ENCODE measurements at regions not wholly inside any gene's neighbourhood (a gene's known extent, or its start where the extent isn't known, plus 50 kb on each side); places are given as distances from the start of the nearest gene placed in this dataset.
"Not testable (repeated sequence)": the region's sequence is repeated elsewhere in the genome, so short reads cannot be mapped to it uniquely, and the experiment has no call there.

DNA sequence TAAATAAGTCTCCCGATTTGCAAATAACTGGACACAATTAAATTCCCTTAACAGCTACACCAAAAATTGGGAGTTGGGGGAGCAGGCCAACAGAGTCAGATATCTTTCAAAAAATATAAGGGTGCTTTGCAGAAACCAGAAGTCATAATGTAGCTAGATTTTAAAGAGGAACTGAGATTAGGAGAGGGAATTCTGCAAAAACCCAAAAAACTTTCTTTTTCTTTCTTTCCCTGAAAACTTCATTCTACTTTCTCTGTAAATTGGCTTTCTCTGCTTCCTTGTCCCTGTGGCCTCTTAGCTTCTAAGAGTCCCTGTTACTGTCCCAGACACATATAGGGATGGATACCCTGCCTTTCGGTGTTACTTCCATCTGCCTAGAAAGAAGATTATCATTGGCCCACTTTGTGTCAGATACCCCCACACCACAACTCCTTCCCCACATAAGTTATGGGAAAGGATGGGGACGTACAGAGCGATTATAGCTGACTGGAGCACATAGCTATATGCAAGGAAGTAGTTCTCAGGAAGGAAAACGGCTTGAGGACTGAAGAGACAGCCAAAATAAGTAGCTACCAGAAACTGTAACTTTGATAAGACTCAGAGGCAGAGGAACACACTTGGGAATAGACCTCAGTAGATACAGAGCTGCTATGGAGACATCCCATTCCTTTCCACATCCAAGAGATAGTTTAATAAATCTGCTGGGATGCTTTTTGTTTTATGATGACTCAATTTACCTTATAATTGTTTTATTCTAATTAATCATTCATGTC is 129.1 kb upstream of the TGFBR2 start:
- H3K27me3 ChIP-seq (ENCODE audit: control insufficient read depth, insufficient read depth, low read length, poor library complexity, severe bottlenecking) = no peaks in the 10 kb centered on the region
- H3K4me3 ChIP-seq (ENCODE audit: low read length) = no peak overlapping the region
- H3K4me1 ChIP-seq (ENCODE audit: control insufficient read depth, insufficient read depth, low read length) = no peaks in the 10 kb centered on the region
- H3K27ac Mint-ChIP-seq = no peak overlapping the region
- H3K4me3 Mint-ChIP-seq = no peak overlapping the region
- no peaks in the 10 kb centered on the region for H3K27me3 Mint-ChIP-seq (ENCODE audit: insufficient read depth)
- no peak for DNase-seq
- H3K4me1 Mint-ChIP-seq = peaks cover 15% of the 10 kb centered on the region
- peaks cover 5% of the 10 kb centered on the region for H3K36me3 Mint-ChIP-seq (ENCODE audit: low read depth)
- TF ChIP-seq, protein P1, sequence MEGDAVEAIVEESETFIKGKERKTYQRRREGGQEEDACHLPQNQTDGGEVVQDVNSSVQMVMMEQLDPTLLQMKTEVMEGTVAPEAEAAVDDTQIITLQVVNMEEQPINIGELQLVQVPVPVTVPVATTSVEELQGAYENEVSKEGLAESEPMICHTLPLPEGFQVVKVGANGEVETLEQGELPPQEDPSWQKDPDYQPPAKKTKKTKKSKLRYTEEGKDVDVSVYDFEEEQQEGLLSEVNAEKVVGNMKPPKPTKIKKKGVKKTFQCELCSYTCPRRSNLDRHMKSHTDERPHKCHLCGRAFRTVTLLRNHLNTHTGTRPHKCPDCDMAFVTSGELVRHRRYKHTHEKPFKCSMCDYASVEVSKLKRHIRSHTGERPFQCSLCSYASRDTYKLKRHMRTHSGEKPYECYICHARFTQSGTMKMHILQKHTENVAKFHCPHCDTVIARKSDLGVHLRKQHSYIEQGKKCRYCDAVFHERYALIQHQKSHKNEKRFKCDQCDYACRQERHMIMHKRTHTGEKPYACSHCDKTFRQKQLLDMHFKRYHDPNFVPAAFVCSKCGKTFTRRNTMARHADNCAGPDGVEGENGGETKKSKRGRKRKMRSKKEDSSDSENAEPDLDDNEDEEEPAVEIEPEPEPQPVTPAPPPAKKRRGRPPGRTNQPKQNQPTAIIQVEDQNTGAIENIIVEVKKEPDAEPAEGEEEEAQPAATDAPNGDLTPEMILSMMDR (conservative IDR thresholded peaks at IDR 0.05) = no peak
- no peak overlapping the region for H3K27ac ChIP-seq (ENCODE audit: low read depth, low read length)
- peaks cover 23% of the 10 kb centered on the region for H3K9me3 Mint-ChIP-seq
- no peak overlapping the region for H3K9ac ChIP-seq (ENCODE audit: extremely low read depth, low read length, poor library complexity, severe bottlenecking)
- WGBS, 2 experiments (ENCODE audit: insufficient coverage in 1 of 2, insufficient read length in 1 of 2) = 86 to 90% methylated on average over 3 to 4 of the region's 5 CpGs
- no peaks in the 10 kb centered on the region for H3K36me3 ChIP-seq (ENCODE audit: control insufficient read depth, insufficient read depth, low read length)
- H3K9me3 ChIP-seq (ENCODE audit: control insufficient read depth, low read length) = peaks cover 19% of the 10 kb centered on the region

DNA sequence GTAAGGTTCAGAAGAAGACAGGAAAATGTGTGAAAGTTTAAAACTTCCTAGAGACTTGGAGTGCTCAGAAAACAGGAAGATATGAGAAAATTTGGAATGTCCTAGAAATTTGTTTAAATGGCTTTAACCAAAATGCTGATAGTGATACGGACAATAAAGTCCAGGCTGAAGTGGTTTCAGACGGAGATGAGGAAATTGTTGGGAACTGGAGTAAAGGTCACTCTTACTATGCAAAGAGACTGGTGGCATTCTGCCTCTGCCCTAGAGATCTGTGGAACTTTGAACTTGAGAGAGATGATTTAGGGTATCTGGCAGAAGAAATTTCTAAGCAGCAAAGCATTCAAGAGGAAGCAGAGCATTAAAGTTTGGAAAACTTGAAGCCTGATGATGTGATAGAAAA is 126.7 kb upstream of the TGFBR2 start:
- Mint-ChIP-seq H3K4me1 (peaks cover 11% of the 10 kb centered on the region), H3K9me3 (peaks cover 17% of the 10 kb centered on the region)
- H3K36me3 Mint-ChIP-seq (ENCODE audit: low read depth); H3K27me3 ChIP-seq (ENCODE audit: control insufficient read depth, insufficient read depth, low read length, poor library complexity, severe bottlenecking); DNase-seq; H3K27ac ChIP-seq (ENCODE audit: low read depth, low read length); H3K4me3 Mint-ChIP-seq; H3K9ac ChIP-seq (ENCODE audit: extremely low read depth, low read length, poor library complexity, severe bottlenecking); H3K4me1 ChIP-seq (ENCODE audit: control insufficient read depth, insufficient read depth, low read length); H3K36me3 ChIP-seq (ENCODE audit: control insufficient read depth, insufficient read depth, low read length); H3K27ac Mint-ChIP-seq; H3K27me3 Mint-ChIP-seq (ENCODE audit: insufficient read depth); H3K4me3 ChIP-seq (ENCODE audit: low read length): not testable (repeated sequence)
- 93 to 95% methylated on average over 2 of the region's 2 CpGs for WGBS, 2 experiments (ENCODE audit: insufficient coverage in 1 of 2, insufficient read length in 1 of 2)
- peaks cover 19% of the 10 kb centered on the region for H3K9me3 ChIP-seq (ENCODE audit: control insufficient read depth, low read length)

DNA sequence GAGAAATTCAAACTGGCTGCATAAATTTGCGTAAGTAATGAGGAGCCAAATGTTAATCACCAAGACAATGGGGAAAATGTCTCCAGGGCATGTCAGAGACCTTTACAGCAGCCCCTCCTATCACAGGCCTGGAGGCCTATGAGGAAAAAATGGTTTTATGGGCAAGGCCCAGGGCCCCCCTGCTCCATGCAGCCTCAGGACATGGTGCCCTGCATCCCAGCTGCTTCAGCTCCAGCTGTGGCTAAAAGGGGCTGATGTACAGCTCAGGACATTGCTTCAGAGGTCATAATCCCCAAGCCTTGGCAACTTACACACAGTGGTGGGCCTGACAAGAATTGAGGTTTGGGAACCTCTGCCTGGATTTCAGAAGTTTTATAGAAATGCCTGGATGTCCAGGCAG is 126.2 kb upstream of the TGFBR2 start:
- not testable (repeated sequence) for H3K4me1 Mint-ChIP-seq; H3K9ac ChIP-seq (ENCODE audit: extremely low read depth, low read length, poor library complexity, severe bottlenecking); DNase-seq; H3K27me3 Mint-ChIP-seq (ENCODE audit: insufficient read depth); H3K27ac Mint-ChIP-seq; H3K36me3 Mint-ChIP-seq (ENCODE audit: low read depth); H3K27me3 ChIP-seq (ENCODE audit: control insufficient read depth, insufficient read depth, low read length, poor library complexity, severe bottlenecking); H3K4me1 ChIP-seq (ENCODE audit: control insufficient read depth, insufficient read depth, low read length); H3K27ac ChIP-seq (ENCODE audit: low read depth, low read length); H3K4me3 ChIP-seq (ENCODE audit: low read length); H3K36me3 ChIP-seq (ENCODE audit: control insufficient read depth, insufficient read depth, low read length); H3K4me3 Mint-ChIP-seq
- H3K9me3 ChIP-seq (ENCODE audit: control insufficient read depth, low read length) = peaks cover 19% of the 10 kb centered on the region
- H3K9me3 Mint-ChIP-seq = peaks cover 17% of the 10 kb centered on the region
- WGBS, 2 experiments (ENCODE audit: insufficient coverage in 1 of 2, insufficient read length in 1 of 2) = 88 to 93% methylated on average over 1 of the region's 1 CpG

DNA sequence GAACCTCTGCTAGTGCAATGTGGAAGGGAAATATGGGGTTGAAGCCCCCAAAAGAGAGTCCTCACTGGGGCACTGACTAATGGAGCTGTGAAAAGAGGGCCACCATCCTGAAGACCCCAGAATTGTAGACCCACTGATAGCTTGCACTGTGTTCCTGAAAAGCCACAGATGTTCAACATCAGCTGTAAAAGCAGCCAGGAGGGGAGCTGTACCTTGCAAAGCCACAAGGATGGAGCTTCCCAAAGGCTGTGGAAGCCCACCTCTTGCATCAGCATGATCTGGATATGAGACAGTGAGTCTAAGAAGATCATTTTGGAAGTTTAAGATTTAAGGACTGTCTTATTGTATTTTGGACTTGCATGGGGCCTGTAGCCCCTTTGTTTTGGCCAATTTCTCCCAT is 125.8 kb upstream of the TGFBR2 start:
- H3K36me3 Mint-ChIP-seq (ENCODE audit: low read depth) = no peaks in the 10 kb centered on the region
- Histone ChIP-seq H3K27ac (ENCODE audit: low read depth, low read length) (no peak overlapping the region), H3K36me3 (ENCODE audit: control insufficient read depth, insufficient read depth, low read length) (no peaks in the 10 kb centered on the region), H3K9ac (ENCODE audit: extremely low read depth, low read length, poor library complexity, severe bottlenecking) (no peak overlapping the region), H3K27me3 (ENCODE audit: control insufficient read depth, insufficient read depth, low read length, poor library complexity, severe bottlenecking) (no peaks in the 10 kb centered on the region), H3K9me3 (ENCODE audit: control insufficient read depth, low read length) (peaks cover 19% of the 10 kb centered on the region), H3K4me3 (ENCODE audit: low read length) (no peak overlapping the region), H3K4me1 (ENCODE audit: control insufficient read depth, insufficient read depth, low read length) (no peaks in the 10 kb centered on the region)
- no peak overlapping the region for H3K27ac Mint-ChIP-seq
- H3K27me3 Mint-ChIP-seq (ENCODE audit: insufficient read depth) = no peaks in the 10 kb centered on the region
- peaks cover 17% of the 10 kb centered on the region for H3K9me3 Mint-ChIP-seq
- H3K4me1 Mint-ChIP-seq = peaks cover 3% of the 10 kb centered on the region
- H3K4me3 Mint-ChIP-seq = no peak overlapping the region
- TF ChIP-seq, protein P1 (conservative IDR thresholded peaks at IDR 0.05) = no peak
- DNase-seq = no peak

Data from endodermal cell (in vitro differentiated cells).